ENCODE measurements at regions not wholly inside any gene's neighbourhood (a gene's known extent, or its start where the extent isn't known, plus 50 kb on each side); places are given as distances from the start of the nearest gene placed in this dataset.

DNA sequence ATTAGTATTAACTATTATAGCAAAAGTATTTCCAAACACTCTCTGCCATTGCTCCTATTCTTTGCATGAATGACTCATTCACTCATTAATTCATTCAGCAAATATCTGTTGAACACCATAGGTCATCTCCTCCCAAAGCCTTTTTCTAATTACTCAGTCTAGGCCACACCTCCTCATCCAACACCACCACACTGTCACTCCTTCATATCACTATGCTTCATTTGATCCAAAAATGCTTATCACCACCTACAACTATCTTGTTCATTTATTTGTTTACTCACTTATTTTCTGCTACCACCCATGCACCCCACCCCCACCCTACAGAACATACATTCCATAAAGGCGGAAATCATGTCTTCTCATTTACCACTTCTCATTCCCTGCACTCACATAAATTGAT is 94.4 kb upstream of the TNFSF4 start:
- no peak for TF ChIP-seq EP300 (IDR thresholded peaks at IDR 0.05)
- no peak for TF ChIP-seq CTCF (IDR thresholded peaks at IDR 0.05)

Measured in upper lobe of left lung (tissue), 4 donors.